ENCODE measurements at regions not wholly inside any gene's neighbourhood (a gene's known extent, or its start where the extent isn't known, plus 50 kb on each side); places are given as distances from the start of the nearest gene placed in this dataset.
"Not testable (repeated sequence)": the region's sequence is repeated elsewhere in the genome, so short reads cannot be mapped to it uniquely, and the experiment has no call there.

DNA sequence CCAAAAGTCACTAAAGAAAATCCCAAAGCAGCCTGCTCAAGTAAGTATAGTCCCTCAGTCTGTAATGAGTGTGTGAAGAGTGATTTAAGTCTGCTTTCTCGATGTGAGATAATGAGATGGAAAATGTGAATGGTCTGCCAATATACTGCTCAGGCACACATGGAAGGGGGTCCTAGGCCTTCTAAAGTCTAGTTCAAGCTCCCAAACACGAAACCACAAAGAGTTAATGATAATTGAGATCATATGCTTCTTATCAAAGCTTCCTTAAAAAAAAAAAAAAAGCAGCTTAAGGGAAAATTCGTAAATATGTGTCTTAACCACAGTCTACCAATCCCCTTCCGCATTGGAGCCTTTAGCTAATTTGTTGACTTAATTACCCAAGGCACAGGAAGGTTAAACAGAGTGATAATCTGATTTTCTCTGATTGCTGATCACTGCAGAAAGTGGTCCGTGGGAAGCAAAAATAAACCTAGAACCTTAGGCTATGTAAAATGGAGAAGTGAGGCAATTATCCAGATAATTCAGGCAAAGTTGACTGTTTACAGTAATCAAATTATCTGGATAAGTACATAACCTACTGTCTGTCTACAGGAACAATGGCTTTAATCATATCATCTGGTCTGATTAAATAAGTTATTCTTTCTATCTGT is 172.9 kb downstream of the MBL2 start:
- ATAC-seq (no peak), DNase-seq (no peak)
- whole genome bisulfite sequencing, 3 donors, result 57 to 60% (median 59%) methylated on average over 5 of the region's 5 CpGs
- Histone ChIP-seq H3K27ac (no peak overlapping the region), H3K4me3 (no peak overlapping the region), H3K9me3 (no peaks in the 10 kb centered on the region), H3K36me3 (ENCODE audit: insufficient read depth in 1 of 2, low read depth in 1 of 2) (no peaks in the 10 kb centered on the region), H3K27me3 (ENCODE audit: insufficient read depth in 3 of 3, low read length in 2 of 3) (no peaks in the 10 kb centered on the region), H3K4me1 (no peaks in the 10 kb centered on the region)
- intact Hi-C loops (cut with DNase I), result no loop called here
- TF ChIP-seq, protein P1, sequence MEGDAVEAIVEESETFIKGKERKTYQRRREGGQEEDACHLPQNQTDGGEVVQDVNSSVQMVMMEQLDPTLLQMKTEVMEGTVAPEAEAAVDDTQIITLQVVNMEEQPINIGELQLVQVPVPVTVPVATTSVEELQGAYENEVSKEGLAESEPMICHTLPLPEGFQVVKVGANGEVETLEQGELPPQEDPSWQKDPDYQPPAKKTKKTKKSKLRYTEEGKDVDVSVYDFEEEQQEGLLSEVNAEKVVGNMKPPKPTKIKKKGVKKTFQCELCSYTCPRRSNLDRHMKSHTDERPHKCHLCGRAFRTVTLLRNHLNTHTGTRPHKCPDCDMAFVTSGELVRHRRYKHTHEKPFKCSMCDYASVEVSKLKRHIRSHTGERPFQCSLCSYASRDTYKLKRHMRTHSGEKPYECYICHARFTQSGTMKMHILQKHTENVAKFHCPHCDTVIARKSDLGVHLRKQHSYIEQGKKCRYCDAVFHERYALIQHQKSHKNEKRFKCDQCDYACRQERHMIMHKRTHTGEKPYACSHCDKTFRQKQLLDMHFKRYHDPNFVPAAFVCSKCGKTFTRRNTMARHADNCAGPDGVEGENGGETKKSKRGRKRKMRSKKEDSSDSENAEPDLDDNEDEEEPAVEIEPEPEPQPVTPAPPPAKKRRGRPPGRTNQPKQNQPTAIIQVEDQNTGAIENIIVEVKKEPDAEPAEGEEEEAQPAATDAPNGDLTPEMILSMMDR (IDR thresholded peaks at IDR 0.05), result no peak

DNA sequence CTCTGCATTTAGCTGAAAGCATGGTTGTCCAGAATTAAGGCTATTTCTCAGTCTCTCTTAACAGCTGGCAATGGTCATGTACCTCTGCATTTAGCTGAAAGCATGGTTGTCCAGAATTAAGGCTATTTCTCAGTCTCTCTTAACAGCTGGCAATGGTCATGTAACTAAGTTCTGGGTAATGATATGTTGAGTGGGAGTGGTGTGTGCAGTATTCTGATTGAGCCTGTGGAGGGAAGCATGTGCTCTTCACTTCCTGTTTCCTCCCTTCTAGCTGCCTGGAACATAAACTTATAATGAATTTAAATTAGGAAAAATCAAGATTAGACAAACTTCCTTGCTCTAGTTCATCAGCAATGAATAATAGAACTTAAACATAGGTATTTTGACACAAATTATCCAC is 168.5 kb downstream of the MBL2 start:
- H3K4me3 ChIP-seq; H3K27me3 ChIP-seq (ENCODE audit: insufficient read depth in 3 of 3, low read length in 2 of 3); H3K9me3 ChIP-seq; ATAC-seq; DNase-seq; H3K4me1 ChIP-seq; H3K27ac ChIP-seq; intact Hi-C loops (cut with DNase I); H3K36me3 ChIP-seq (ENCODE audit: insufficient read depth in 1 of 2, low read depth in 1 of 2): not testable (repeated sequence)

DNA sequence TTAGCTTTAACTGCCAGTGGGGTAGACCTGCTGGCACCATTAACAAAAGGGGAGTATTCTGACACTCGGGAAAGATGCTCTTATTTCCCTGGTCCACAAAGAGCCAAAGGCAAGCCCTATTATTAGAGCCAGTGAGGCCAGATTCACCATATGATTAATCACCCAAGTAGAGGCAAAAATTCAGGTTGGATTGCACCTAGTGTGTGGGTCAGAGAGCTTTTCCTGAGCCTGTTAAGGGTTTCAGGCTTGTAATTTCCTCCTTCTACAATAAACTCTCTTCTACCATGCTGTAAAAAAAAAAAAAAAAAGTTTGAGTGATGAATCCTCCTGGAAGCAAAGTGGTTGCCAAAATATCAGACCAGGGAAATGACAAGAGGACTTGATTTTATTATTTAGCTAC is 163.5 kb downstream of the MBL2 start:
- no peaks in the 10 kb centered on the region for H3K9me3 ChIP-seq
- DNase-seq, result no peak

DNA sequence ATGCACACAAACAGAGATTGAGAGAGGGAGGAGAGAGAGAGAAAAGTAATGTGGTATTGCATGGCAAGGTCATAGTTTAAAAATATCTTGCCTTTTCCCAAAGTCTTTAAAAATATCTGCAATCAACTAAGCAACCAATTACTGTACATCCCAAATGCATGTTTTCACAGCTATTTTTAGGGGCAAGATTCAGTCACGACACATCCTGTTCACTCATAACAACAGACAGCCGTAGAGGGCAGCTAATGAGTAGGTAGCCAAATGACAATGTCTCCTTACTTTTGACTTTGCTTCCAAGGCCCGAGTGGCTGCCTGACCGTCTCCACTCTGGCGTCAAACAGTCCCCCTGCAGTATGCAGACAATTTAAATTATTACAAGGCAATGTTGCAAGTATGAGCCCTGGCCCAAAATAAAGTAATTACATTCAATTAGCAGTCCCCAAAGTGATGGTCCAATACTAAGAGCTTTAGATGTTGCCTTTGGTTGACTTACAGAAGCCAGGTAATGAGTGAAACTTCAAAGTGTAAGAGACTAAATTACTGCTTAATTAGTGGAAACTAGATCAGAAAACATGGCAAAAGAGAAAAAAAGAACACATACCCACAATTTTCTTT is 162.9 kb downstream of the MBL2 start:
- no peak for ATAC-seq
- Histone ChIP-seq H3K27me3 (ENCODE audit: insufficient read depth in 3 of 3, low read length in 2 of 3) (no peaks in the 10 kb centered on the region), H3K4me3 (no peak overlapping the region), H3K27ac (no peak overlapping the region), H3K9me3 (no peaks in the 10 kb centered on the region), H3K4me1 (no peaks in the 10 kb centered on the region), H3K36me3 (ENCODE audit: insufficient read depth in 1 of 2, low read depth in 1 of 2) (no peaks in the 10 kb centered on the region)
- no peak for DNase-seq
- TF ChIP-seq, protein P1 (IDR thresholded peaks at IDR 0.05), result no peak
- intact Hi-C loops (cut with DNase I), result no loop called here
- WGBS, 3 donors, result 28 to 34% (median 33%) methylated on average over 5 of the region's 5 CpGs

More for the DNA sequence above, 163.5 kb downstream of the MBL2 start:
- no peaks in the 10 kb centered on the region for H3K27me3 ChIP-seq (ENCODE audit: insufficient read depth in 3 of 3, low read length in 2 of 3)
- TF ChIP-seq, protein P1 (IDR thresholded peaks at IDR 0.05), result no peak
- H3K4me1 ChIP-seq, result no peaks in the 10 kb centered on the region
- ATAC-seq, result no peak
- H3K4me3 ChIP-seq, result no peak overlapping the region
- no peak overlapping the region for H3K27ac ChIP-seq
- H3K36me3 ChIP-seq (ENCODE audit: insufficient read depth in 1 of 2, low read depth in 1 of 2), result no peaks in the 10 kb centered on the region
- intact Hi-C loops (cut with DNase I), result no loop called here
- 3 to 25% (median 15%) methylated on average over 1 of the region's 1 CpG for WGBS, 3 donors

DNA sequence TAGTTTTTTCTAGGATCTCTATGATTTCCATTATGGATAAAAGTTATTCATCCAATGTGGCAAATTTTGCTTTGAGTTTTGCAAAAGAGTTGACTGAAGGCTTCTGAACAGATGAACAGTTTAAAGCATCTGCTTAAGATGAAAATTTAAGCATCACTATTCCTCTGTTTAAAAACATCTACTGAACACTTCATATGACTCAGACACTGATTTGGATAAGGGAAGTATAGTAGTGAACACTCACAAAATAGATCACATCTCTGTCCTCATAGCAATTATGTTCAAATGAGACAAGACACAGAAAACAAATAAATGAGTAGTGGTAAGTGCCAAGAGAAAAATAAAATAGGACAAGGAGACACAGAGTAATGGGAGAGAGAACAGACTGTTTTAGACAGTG is 157.3 kb downstream of the MBL2 start:
- TF ChIP-seq, protein P1 (IDR thresholded peaks at IDR 0.05), result no peak
- ATAC-seq (no peak), DNase-seq (no peak)
- Histone ChIP-seq H3K27ac (no peak overlapping the region), H3K27me3 (ENCODE audit: insufficient read depth in 3 of 3, low read length in 2 of 3) (no peaks in the 10 kb centered on the region), H3K9me3 (no peaks in the 10 kb centered on the region), H3K4me3 (no peak overlapping the region), H3K36me3 (ENCODE audit: insufficient read depth in 1 of 2, low read depth in 1 of 2) (no peaks in the 10 kb centered on the region), H3K4me1 (no peaks in the 10 kb centered on the region)
- intact Hi-C loops (cut with DNase I), result loop anchor here in 1 of 2 donors (5.0 kb wide), 1 partner anchor 1258 kb away; no protein-coding TSS in a partner anchor
